ENCODE measurements at regions not wholly inside any gene's neighbourhood (a gene's known extent, or its start where the extent isn't known, plus 50 kb on each side); places are given as distances from the start of the nearest gene placed in this dataset.

GRCh38 chr3:25306066-25306465 lies 122.0 kb upstream of the RARB start:
- no peak for DNase-seq

GRCh38 chr3:25306705-25307104 lies 121.4 kb upstream of the RARB start:
- no peak for DNase-seq

GRCh38 chr3:25313286-25313685 lies 114.8 kb upstream of the RARB start:
- no peak for DNase-seq

- DNase-seq, result no peak
These were observed 103.0 kb upstream of the RARB start for GRCh38 chr3:25324954-25325655.

- no peak for DNase-seq
These were observed 92.7 kb upstream of the RARB start for GRCh38 chr3:25335356-25335755.

- DNase-seq, result no peak
These were observed 89.8 kb upstream of the RARB start for GRCh38 chr3:25338158-25338725.

GRCh38 chr3:25339225-25339624 lies 88.8 kb upstream of the RARB start:
- no peak for DNase-seq

- no peak for DNase-seq
These were observed 83.4 kb upstream of the RARB start for GRCh38 chr3:25344670-25345069.

- DNase-seq, result no peak
These were observed 79.0 kb upstream of the RARB start for GRCh38 chr3:25349095-25349494.

GRCh38 chr3:25349828-25350724 lies 78.0 kb upstream of the RARB start:
- no peak for DNase-seq

- no peak for DNase-seq
These were observed 77.3 kb upstream of the RARB start for GRCh38 chr3:25350725-25351114.

- no peak for DNase-seq
These were observed 74.0 kb upstream of the RARB start for GRCh38 chr3:25354071-25354470.

GRCh38 chr3:25355034-25355885 lies 72.8 kb upstream of the RARB start:
- no peak for DNase-seq

GRCh38 chr3:25355998-25356397 lies 72.1 kb upstream of the RARB start:
- DNase-seq, result no peak

GRCh38 chr3:25362118-25362517 lies 65.9 kb upstream of the RARB start:
- no peak for DNase-seq

GRCh38 chr3:25365636-25366035 lies 62.4 kb upstream of the RARB start:
- no peak for DNase-seq

GRCh38 chr3:25367025-25367424 lies 61.0 kb upstream of the RARB start:
- no peak for DNase-seq

- DNase-seq, result no peak
These were observed 55.9 kb upstream of the RARB start for GRCh38 chr3:25372167-25372566.

- no peak for DNase-seq
These were observed 51.7 kb upstream of the RARB start for GRCh38 chr3:25376340-25376739.

GRCh38 chr3:25377042-25377441 lies 51.0 kb upstream of the RARB start:
- DNase-seq, result no peak

Data from CD4-positive, alpha-beta T cell treated with Interferon alpha-2 for 1 hour (primary cell).